ENCODE measurements at regions not wholly inside any gene's neighbourhood (a gene's known extent, or its start where the extent isn't known, plus 50 kb on each side); places are given as distances from the start of the nearest gene placed in this dataset.

DNA sequence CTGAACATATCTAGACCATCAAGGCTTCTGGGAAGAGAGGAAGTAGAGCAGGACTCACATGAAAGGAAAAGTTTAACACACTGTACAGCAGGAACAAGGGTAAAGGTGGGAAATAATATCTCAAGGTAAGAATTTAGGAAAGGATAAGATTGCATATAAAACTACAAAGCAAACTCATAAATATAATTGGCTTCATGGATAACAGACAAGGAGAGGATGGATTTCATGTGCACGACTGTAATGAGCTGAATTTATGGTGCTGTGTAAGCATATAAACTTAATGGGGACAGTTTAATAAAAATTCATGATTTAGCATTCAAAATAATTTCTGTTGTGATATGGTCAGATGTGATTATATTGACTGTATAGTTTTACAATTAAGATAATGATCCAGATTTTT lies 298.0 kb downstream of the GXYLT1 start:
- TF ChIP-seq, protein P1, sequence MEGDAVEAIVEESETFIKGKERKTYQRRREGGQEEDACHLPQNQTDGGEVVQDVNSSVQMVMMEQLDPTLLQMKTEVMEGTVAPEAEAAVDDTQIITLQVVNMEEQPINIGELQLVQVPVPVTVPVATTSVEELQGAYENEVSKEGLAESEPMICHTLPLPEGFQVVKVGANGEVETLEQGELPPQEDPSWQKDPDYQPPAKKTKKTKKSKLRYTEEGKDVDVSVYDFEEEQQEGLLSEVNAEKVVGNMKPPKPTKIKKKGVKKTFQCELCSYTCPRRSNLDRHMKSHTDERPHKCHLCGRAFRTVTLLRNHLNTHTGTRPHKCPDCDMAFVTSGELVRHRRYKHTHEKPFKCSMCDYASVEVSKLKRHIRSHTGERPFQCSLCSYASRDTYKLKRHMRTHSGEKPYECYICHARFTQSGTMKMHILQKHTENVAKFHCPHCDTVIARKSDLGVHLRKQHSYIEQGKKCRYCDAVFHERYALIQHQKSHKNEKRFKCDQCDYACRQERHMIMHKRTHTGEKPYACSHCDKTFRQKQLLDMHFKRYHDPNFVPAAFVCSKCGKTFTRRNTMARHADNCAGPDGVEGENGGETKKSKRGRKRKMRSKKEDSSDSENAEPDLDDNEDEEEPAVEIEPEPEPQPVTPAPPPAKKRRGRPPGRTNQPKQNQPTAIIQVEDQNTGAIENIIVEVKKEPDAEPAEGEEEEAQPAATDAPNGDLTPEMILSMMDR (IDR thresholded peaks at IDR 0.05; ENCODE audit: poor library complexity, severe bottlenecking), result no peak
- no peak for TF ChIP-seq EP300 (conservative IDR thresholded peaks at IDR 0.05; ENCODE audit: poor library complexity, severe bottlenecking)
- TF ChIP-seq SMC3 (conservative IDR thresholded peaks at IDR 0.05; ENCODE audit: poor library complexity), result no peak

All from neural cell (in vitro differentiated cells).